K562 (cell line): ENCODE measurements at regions not wholly inside any gene's neighbourhood (a gene's known extent, or its start where the extent isn't known, plus 50 kb on each side); places are given as distances from the start of the nearest gene placed in this dataset.

Experiments
- ATAC-seq: fragments of 200-7000 bp; cut with Tn5 transposase; 3 replicates; pipeline ENCODE4 v1.9.1; 2020; ENCODE audit warnings: moderate library complexity
- BruUV-seq: library from RNA; stranded (reverse); fragments of 400-500 nt; replicated peaks from 2 replicates; lab custom pipeline; 2021; lab: Mats Ljungman, UMichigan
- CTCF ChIA-PET: fragments of 300-600 bp; formaldehyde crosslinking; extraction: SDS; loops from one replicate; lab custom pipeline; 2021; ENCODE audit warnings: low intra/inter-chr PET ratio; lab: Yijun Ruan, JAX
- POLR2A ChIA-PET: fragments of 300-600, 350-650 bp; sonication (Branson Sonifier 250); formaldehyde crosslinking; extraction: SDS; loops from one replicate; lab custom pipeline; 2021; ENCODE audit warnings: antibody characterized with exemption, inconsistent platforms; lab: Yijun Ruan, JAX
- DNase-seq, 4 experiments: peaks; one replicate each; pipeline versions ENCODE4 v3.0.0 to v3.0.0-alpha.2; 2011 to 2018; ENCODE audit warnings: low spot score in 3 of 4, mixed read lengths in 3 of 4; ENCODE audit errors: extremely low read depth in 1 of 4
- FAIRE-seq: peaks from 2 replicates; lab custom pipeline; 2011; peaks lifted over from hg19 to GRCh38; lab: Jason Lieb, UNC
- H2AFZ ChIP-seq: 2 replicates; pipeline ENCODE4 v1.6.0; 2011; ENCODE audit warnings: low read depth, low read length, control low read depth, inconsistent platforms
- H3K27ac ChIP-seq: fragments of 200-600 bp; 3 replicates; pipeline ENCODE4 v1.8.0; 2011; ENCODE audit warnings: low read depth, mild to moderate bottlenecking, control low read depth, inconsistent platforms, low read length, moderate library complexity, mixed read lengths; ENCODE audit errors: extremely low read depth
- H3K27me3 ChIP-seq, 2 experiments: fragments of 300-600 bp in 1 of 2; 2 replicates in 1 of 2; 3 replicates in 1 of 2; pipeline versions ENCODE4 v1.6.0 to v1.8.0; 2011; ENCODE audit warnings: inconsistent platforms in 2 of 2, low read length in 2 of 2, mild to moderate bottlenecking in 1 of 2, mixed read lengths in 1 of 2, moderate library complexity in 1 of 2; ENCODE audit not compliant: control insufficient read depth in 2 of 2, insufficient read depth in 2 of 2
- H3K36me3 ChIP-seq: fragments of 300-600 bp; 3 replicates; pipeline ENCODE4 v1.8.0; 2011; ENCODE audit warnings: mild to moderate bottlenecking, low read length, inconsistent platforms; ENCODE audit not compliant: control insufficient read depth, insufficient read depth
- H3K4me1 ChIP-seq, 2 experiments: fragments of 200-600 bp in 1 of 2; replicated peaks in 1 of 2; 2 replicates in 1 of 2; 3 replicates in 1 of 2; pipeline versions ENCODE4 v1.5.1 to v1.8.0; 2011; ENCODE audit warnings: inconsistent platforms in 2 of 2, low read length in 2 of 2, mild to moderate bottlenecking in 1 of 2, mixed read lengths in 1 of 2, moderate library complexity in 1 of 2; ENCODE audit not compliant: control insufficient read depth in 2 of 2, insufficient read depth in 2 of 2
- H3K4me2 ChIP-seq: 2 replicates; pipeline ENCODE4 v1.6.1; 2011; ENCODE audit warnings: low read length, control low read depth, inconsistent platforms, mixed read lengths; ENCODE audit not compliant: insufficient read depth
- H3K4me3 ChIP-seq: fragments of 200-600 bp; sonication (generic), shearing (Covaris generic); 2 replicates; pipeline ENCODE4 v1.5.1; 2016; ENCODE audit warnings: control low read depth, inconsistent platforms
- H3K79me2 ChIP-seq: fragments of 200-600 bp; 3 replicates; pipeline ENCODE4 v1.8.0; 2011; ENCODE audit warnings: low read length, inconsistent platforms; ENCODE audit not compliant: control insufficient read depth, insufficient read depth
- H3K9ac ChIP-seq, 2 experiments: 2 replicates each; pipeline versions ENCODE4 v1.6.0 to v1.6.1; 2011; ENCODE audit warnings: low read depth in 2 of 2, low read length in 2 of 2, control low read depth in 1 of 2, inconsistent platforms in 1 of 2, mild to moderate bottlenecking in 1 of 2, mixed read lengths in 1 of 2; ENCODE audit not compliant: insufficient read depth in 1 of 2
- H3K9me1 ChIP-seq: one replicate; pipeline ENCODE4 v1.6.0; 2011; ENCODE audit warnings: inconsistent platforms, mild to moderate bottlenecking, low read length, moderate library complexity; ENCODE audit not compliant: control insufficient read depth, insufficient read depth
- H3K9me3 ChIP-seq: replicated peaks from 2 replicates; pipeline ENCODE4 v1.5.1; 2011; ENCODE audit warnings: low read depth, low read length, inconsistent platforms; ENCODE audit not compliant: control insufficient read depth, insufficient read depth
- H4K20me1 ChIP-seq: replicated peaks from 2 replicates; pipeline ENCODE4 v1.6.1; 2011; ENCODE audit warnings: low read length, inconsistent platforms, mixed read lengths; ENCODE audit not compliant: control insufficient read depth, insufficient read depth
- CEBPG ChIP-seq, 3 experiments: fragments of 200-800 bp in 1 of 3; sonication (Bioruptor generic) in 1 of 3; sonication (generic) in 1 of 3; formaldehyde crosslinking in 1 of 3; IDR thresholded peaks in 2 of 3; conservative IDR thresholded peaks in 1 of 3; 2 replicates each; pipeline versions ENCODE4 v1.6.1 to v1.8.0; 2016 to 2022; ENCODE audit warnings: missing compliant biosample characterization in 2 of 3, missing genetic modification characterization in 2 of 3, mild to moderate bottlenecking in 1 of 3, missing genetic modification reagents in 1 of 3
- ILK ChIP-seq: fragments of 450-650 bp; IDR thresholded peaks from 2 replicates; pipeline ENCODE4 v1.6.1; 2016; ENCODE audit warnings: missing genetic modification characterization, low read depth, mild to moderate bottlenecking, missing compliant biosample characterization, moderate library complexity, borderline replicate concordance
- KAT7 ChIP-seq: sonication (generic); formaldehyde crosslinking; IDR thresholded peaks from 2 replicates; pipeline ENCODE4 v1.8.0; 2022; ENCODE audit warnings: missing genetic modification reagents, mild to moderate bottlenecking, borderline replicate concordance
- SRF ChIP-seq, 2 experiments: fragments of 250-450, 450-650 bp in 1 of 2; sonication (Bioruptor Pico) in 1 of 2; sonication (generic) in 1 of 2; formaldehyde crosslinking; IDR thresholded peaks; 2 replicates each; pipeline versions ENCODE4 v1.5.0 to v1.5.1; 2020 to 2022; ENCODE audit warnings: mild to moderate bottlenecking in 1 of 2, missing genetic modification reagents in 1 of 2
- TOE1 ChIP-seq, 2 experiments: fragments of 450-650 bp in 1 of 2; sonication (generic) in 1 of 2; formaldehyde crosslinking in 1 of 2; IDR thresholded peaks; 2 replicates each; pipeline versions ENCODE4 v1.7.1 to v1.8.0; 2016 to 2022; ENCODE audit warnings: borderline replicate concordance in 2 of 2, mild to moderate bottlenecking in 2 of 2, antibody characterized with exemption in 1 of 2, inconsistent platforms in 1 of 2, low read depth in 1 of 2, missing genetic modification reagents in 1 of 2, moderate library complexity in 1 of 2
- WGBS: fragments of 100-300 bp; shearing (Covaris generic); methylation state at CpG from one replicate; pipeline ENCODE4 v1.1.6; 2016; ENCODE audit warnings: low coverage, mixed read lengths; ENCODE audit not compliant: insufficient coverage; ENCODE audit errors: missing lambda C conversion rate; 5-methylcytosine and 5-hydroxymethylcytosine counted together
- in situ Hi-C: fragments of 300-500 bp; cut with MboI; formaldehyde crosslinking; loops from 4 replicates; pipeline ENCODE4 v1.15.0; 2018; ENCODE audit warnings: inconsistent platforms, mixed read lengths
- intact Hi-C: fragments of 100-400 bp; cut with micrococcal nuclease; formaldehyde crosslinking; loops from 2 replicates; pipeline ENCODE4 v1.14.2; 2022
- TF ChIP-seq, protein P1 (sequence below): fragments of 450-650 bp; formaldehyde crosslinking; IDR thresholded peaks from 2 replicates; pipeline ENCODE4 v1.4.0; 2020; ENCODE audit warnings: mild to moderate bottlenecking, mixed read lengths
- TF ChIP-seq, protein P2 (sequence below): fragments of 250-450 bp; sonication (Bioruptor Pico); IDR thresholded peaks from 2 replicates; pipeline ENCODE4 v1.9.0; 2021; ENCODE audit warnings: mild to moderate bottlenecking, inconsistent platforms

DNA sequence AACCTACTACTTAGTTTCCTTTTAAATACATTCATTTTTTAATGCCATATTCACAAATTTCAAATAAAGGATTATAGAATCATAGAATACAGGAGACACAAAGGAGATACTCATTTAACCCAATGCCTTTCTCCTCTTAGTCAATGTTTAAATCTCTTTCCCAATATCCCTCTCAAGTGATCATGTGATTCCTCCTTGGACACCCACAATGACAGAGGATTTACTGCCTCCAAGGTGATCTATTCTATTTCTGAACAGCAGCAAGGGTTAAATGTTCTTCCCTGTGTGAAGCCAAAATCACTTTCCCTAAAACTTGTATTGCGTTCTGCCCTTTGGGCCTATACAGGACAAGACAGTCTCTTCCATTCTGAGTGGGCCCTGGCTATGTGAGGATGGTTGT, 73.3 kb upstream of the PICALM start:
- CTCF ChIA-PET: no interaction called here
- H3K79me2 ChIP-seq: peaks cover 18% of the 10 kb centered on the region; the same call in 1 of the 3 replicates
- H3K4me1 ChIP-seq: peaks cover 21 to 85% of the 10 kb centered on the region in 2 experiments
- no peak; the same call in 2 of the 3 replicates for ATAC-seq
- in situ Hi-C loops (no loop called here), intact Hi-C loops (loop anchor here (2.0 kb wide), 2 partner anchors 33 to 51 kb away; no protein-coding TSS in a partner anchor)
- H3K9me1 ChIP-seq: no peaks in the 10 kb centered on the region
- no peaks in the 10 kb centered on the region; a peak in 1 of 5 replicates for H3K27me3 ChIP-seq
- FAIRE-seq: no peak
- H3K27ac ChIP-seq: peak overlapping the region; percentile 17
- H3K4me3 ChIP-seq: no peak overlapping the region
- no TSS peak for BruUV-seq
- no peak overlapping the region; a peak in 1 of 4 replicates for H3K9ac ChIP-seq
- POLR2A ChIA-PET: interaction anchor here (0.6 to 2.1 kb wide), 2 partner anchors 9 to 785 kb away, joined by 3 to 7 read pairs; no protein-coding TSS in a partner anchor
- peak overlapping the region; percentile 60; the same call in 1 of the 2 replicates for H2AFZ ChIP-seq
- H3K36me3 ChIP-seq: no peaks in the 10 kb centered on the region
- WGBS: 76% methylated on average over 1 of the region's 1 CpG
- no peak for DNase-seq
- H3K9me3 ChIP-seq: no peaks in the 10 kb centered on the region
- no peaks in the 10 kb centered on the region for H4K20me1 ChIP-seq
- 0 out of 2 replicates have a peak, but pooled peaks have one; percentile 20 for TF ChIP-seq KAT7
- TF ChIP-seq, protein P1, sequence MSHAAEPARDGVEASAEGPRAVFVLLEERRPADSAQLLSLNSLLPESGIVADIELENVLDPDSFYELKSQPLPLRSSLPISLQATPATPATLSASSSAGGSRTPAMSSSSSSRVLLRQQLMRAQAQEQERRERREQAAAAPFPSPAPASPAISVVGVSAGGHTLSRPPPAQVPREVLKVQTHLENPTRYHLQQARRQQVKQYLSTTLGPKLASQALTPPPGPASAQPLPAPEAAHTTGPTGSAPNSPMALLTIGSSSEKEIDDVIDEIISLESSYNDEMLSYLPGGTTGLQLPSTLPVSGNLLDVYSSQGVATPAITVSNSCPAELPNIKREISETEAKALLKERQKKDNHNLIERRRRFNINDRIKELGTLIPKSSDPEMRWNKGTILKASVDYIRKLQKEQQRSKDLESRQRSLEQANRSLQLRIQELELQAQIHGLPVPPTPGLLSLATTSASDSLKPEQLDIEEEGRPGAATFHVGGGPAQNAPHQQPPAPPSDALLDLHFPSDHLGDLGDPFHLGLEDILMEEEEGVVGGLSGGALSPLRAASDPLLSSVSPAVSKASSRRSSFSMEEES (CRISPR knock-in tag): peak; percentile 82
- peak; percentile 59; the same call in 1 of the 2 replicates for TF ChIP-seq TOE1 (IDR thresholded peaks at IDR 0.05; ENCODE audit: borderline replicate concordance)
- TF ChIP-seq TOE1 (CRISPR knock-in tag; IDR thresholded peaks at IDR 0.05; ENCODE audit: borderline replicate concordance, low read depth): no peak
- TF ChIP-seq ILK (tag): no peak
- TF ChIP-seq CEBPG (CRISPR knock-in tag; IDR thresholded peaks at IDR 0.05): no peak
- 0 out of 4 replicates have a peak, but pooled peaks of 1 of the 2 experiments have one; percentile 11 for TF ChIP-seq CEBPG (tag; conservative IDR thresholded peaks at IDR 0.05 in 1 of 2, IDR thresholded peaks at IDR 0.05 in 1 of 2)
- TF ChIP-seq, protein P2, sequence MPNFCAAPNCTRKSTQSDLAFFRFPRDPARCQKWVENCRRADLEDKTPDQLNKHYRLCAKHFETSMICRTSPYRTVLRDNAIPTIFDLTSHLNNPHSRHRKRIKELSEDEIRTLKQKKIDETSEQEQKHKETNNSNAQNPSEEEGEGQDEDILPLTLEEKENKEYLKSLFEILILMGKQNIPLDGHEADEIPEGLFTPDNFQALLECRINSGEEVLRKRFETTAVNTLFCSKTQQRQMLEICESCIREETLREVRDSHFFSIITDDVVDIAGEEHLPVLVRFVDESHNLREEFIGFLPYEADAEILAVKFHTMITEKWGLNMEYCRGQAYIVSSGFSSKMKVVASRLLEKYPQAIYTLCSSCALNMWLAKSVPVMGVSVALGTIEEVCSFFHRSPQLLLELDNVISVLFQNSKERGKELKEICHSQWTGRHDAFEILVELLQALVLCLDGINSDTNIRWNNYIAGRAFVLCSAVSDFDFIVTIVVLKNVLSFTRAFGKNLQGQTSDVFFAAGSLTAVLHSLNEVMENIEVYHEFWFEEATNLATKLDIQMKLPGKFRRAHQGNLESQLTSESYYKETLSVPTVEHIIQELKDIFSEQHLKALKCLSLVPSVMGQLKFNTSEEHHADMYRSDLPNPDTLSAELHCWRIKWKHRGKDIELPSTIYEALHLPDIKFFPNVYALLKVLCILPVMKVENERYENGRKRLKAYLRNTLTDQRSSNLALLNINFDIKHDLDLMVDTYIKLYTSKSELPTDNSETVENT (CRISPR knock-in tag): no peak
- TF ChIP-seq SRF (CRISPR knock-in tag; IDR thresholded peaks at IDR 0.05): no peak
- 0 out of 2 replicates have a peak overlapping the region, but pooled peaks have one; percentile 0 for H3K4me2 ChIP-seq
